ENCODE measurements at regions not wholly inside any gene's neighbourhood (a gene's known extent, or its start where the extent isn't known, plus 50 kb on each side); places are given as distances from the start of the nearest gene placed in this dataset.

- H3K4me3 ChIP-seq (ENCODE audit: low read depth, low read length): no peak overlapping the region
- TF ChIP-seq CTCF (conservative IDR thresholded peaks at IDR 0.05; ENCODE audit: low read depth, low read length): no peak
- DNase-seq (ENCODE audit: low read depth): no peak
These were observed 324.4 kb upstream of the RTL1 start for GRCh38 chr14:101227611-101228594.

GRCh38 chr14:101228949-101229541 is 325.5 kb upstream of the RTL1 start:
- H3K4me3 ChIP-seq (ENCODE audit: low read depth, low read length): no peak overlapping the region
- DNase-seq (ENCODE audit: low read depth): no peak
- TF ChIP-seq CTCF (conservative IDR thresholded peaks at IDR 0.05; ENCODE audit: low read depth, low read length): no peak

GRCh38 chr14:101229666-101230065 is 326.1 kb upstream of the RTL1 start:
- DNase-seq (ENCODE audit: low read depth): no peak
- no peak for TF ChIP-seq CTCF (conservative IDR thresholded peaks at IDR 0.05; ENCODE audit: low read depth, low read length)
- H3K4me3 ChIP-seq (ENCODE audit: low read depth, low read length): no peak overlapping the region

- H3K4me3 ChIP-seq (ENCODE audit: low read depth, low read length): no peak overlapping the region
- no peak for TF ChIP-seq CTCF (conservative IDR thresholded peaks at IDR 0.05; ENCODE audit: low read depth, low read length)
- no peak for DNase-seq (ENCODE audit: low read depth)
These were observed 326.8 kb upstream of the RTL1 start for GRCh38 chr14:101230161-101230850.

GRCh38 chr14:101230851-101231550 is 327.5 kb upstream of the RTL1 start:
- no peak overlapping the region for H3K4me3 ChIP-seq (ENCODE audit: low read depth, low read length)
- DNase-seq (ENCODE audit: low read depth): no peak
- no peak for TF ChIP-seq CTCF (conservative IDR thresholded peaks at IDR 0.05; ENCODE audit: low read depth, low read length)

- DNase-seq (ENCODE audit: low read depth): no peak
- H3K4me3 ChIP-seq (ENCODE audit: low read depth, low read length): no peak overlapping the region
- TF ChIP-seq CTCF (conservative IDR thresholded peaks at IDR 0.05; ENCODE audit: low read depth, low read length): no peak
These were observed 328.3 kb upstream of the RTL1 start for GRCh38 chr14:101231828-101232227.

Data from choroid plexus epithelial cell (primary cell).